HG02840 (cell line): ENCODE measurements at regions not wholly inside any gene's neighbourhood (a gene's known extent, or its start where the extent isn't known, plus 50 kb on each side); places are given as distances from the start of the nearest gene placed in this dataset.

Source experiments
- ATAC-seq: cut with Tn5 transposase; IDR thresholded peaks from one replicate; pipeline ENCODE4 v1.9.1; 2021; ENCODE audit warnings: mild to moderate bottlenecking, moderate library complexity, moderate number of reproducible peaks; ENCODE audit not compliant: unreplicated experiment, low FRiP score

GRCh38 chr5:167894631-167895472 is 396.6 kb upstream of the WWC1 start:
- ATAC-seq: no peak

GRCh38 chr5:167895899-167896659 is 395.4 kb upstream of the WWC1 start:
- no peak for ATAC-seq

- ATAC-seq: no peak
These were observed 394.6 kb upstream of the WWC1 start for GRCh38 chr5:167896814-167897213.

- ATAC-seq: no peak
These were observed 394.1 kb upstream of the WWC1 start for GRCh38 chr5:167897371-167897770.

- ATAC-seq: no peak
These were observed 392.9 kb upstream of the WWC1 start for GRCh38 chr5:167898361-167899042.

- no peak for ATAC-seq
These were observed 391.9 kb upstream of the WWC1 start for GRCh38 chr5:167899490-167900070.

- ATAC-seq: no peak
These were observed 391.0 kb upstream of the WWC1 start for GRCh38 chr5:167900340-167900935.

- ATAC-seq: no peak
These were observed 389.1 kb upstream of the WWC1 start for GRCh38 chr5:167902298-167902697.

GRCh38 chr5:167903243-167903642 is 388.2 kb upstream of the WWC1 start:
- ATAC-seq: no peak

GRCh38 chr5:167903659-167904058 is 387.8 kb upstream of the WWC1 start:
- ATAC-seq: no peak

- no peak for ATAC-seq
These were observed 385.3 kb upstream of the WWC1 start for GRCh38 chr5:167905919-167906853.

GRCh38 chr5:167908606-167909005 is 382.8 kb upstream of the WWC1 start:
- no peak for ATAC-seq

GRCh38 chr5:167912941-167913665 is 378.3 kb upstream of the WWC1 start:
- no peak for ATAC-seq

GRCh38 chr5:167915237-167915636 is 376.2 kb upstream of the WWC1 start:
- no peak for ATAC-seq

- no peak for ATAC-seq
These were observed 375.2 kb upstream of the WWC1 start for GRCh38 chr5:167916261-167916691.

- no peak for ATAC-seq
These were observed 374.7 kb upstream of the WWC1 start for GRCh38 chr5:167916706-167917105.

- no peak for ATAC-seq
These were observed 373.1 kb upstream of the WWC1 start for GRCh38 chr5:167918184-167918812.

GRCh38 chr5:167918813-167919483 is 372.5 kb upstream of the WWC1 start:
- no peak for ATAC-seq
